GM12865 (cell line): ENCODE measurements at regions not wholly inside any gene's neighbourhood (a gene's known extent, or its start where the extent isn't known, plus 50 kb on each side); places are given as distances from the start of the nearest gene placed in this dataset.

Experiments used
- DNase-seq: peaks from one replicate; pipeline ENCODE4 v3.0.0; 2010; ENCODE audit warnings: low read depth
- H3K4me3 ChIP-seq: 2 replicates; pipeline ENCODE4 v1.5.1; 2011; ENCODE audit warnings: mild to moderate bottlenecking, low read depth, low read length, control low read depth
- TF ChIP-seq, protein P1 (sequence below): IDR thresholded peaks from 2 replicates; pipeline ENCODE4 v1.5.1; 2011; ENCODE audit warnings: low read length, control low read depth, low read depth, inconsistent platforms; ENCODE audit not compliant: insufficient read depth; ENCODE audit errors: missing control alignments

- DNase-seq = no peak
- TF ChIP-seq, protein P1, sequence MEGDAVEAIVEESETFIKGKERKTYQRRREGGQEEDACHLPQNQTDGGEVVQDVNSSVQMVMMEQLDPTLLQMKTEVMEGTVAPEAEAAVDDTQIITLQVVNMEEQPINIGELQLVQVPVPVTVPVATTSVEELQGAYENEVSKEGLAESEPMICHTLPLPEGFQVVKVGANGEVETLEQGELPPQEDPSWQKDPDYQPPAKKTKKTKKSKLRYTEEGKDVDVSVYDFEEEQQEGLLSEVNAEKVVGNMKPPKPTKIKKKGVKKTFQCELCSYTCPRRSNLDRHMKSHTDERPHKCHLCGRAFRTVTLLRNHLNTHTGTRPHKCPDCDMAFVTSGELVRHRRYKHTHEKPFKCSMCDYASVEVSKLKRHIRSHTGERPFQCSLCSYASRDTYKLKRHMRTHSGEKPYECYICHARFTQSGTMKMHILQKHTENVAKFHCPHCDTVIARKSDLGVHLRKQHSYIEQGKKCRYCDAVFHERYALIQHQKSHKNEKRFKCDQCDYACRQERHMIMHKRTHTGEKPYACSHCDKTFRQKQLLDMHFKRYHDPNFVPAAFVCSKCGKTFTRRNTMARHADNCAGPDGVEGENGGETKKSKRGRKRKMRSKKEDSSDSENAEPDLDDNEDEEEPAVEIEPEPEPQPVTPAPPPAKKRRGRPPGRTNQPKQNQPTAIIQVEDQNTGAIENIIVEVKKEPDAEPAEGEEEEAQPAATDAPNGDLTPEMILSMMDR = no peak
- H3K4me3 ChIP-seq = no peak overlapping the region
These were observed 219.8 kb upstream of the GYPA start for GRCh38 chr4:144360146-144360793.

- no peak for DNase-seq
- no peak overlapping the region for H3K4me3 ChIP-seq
- TF ChIP-seq, protein P1 = no peak
These were observed 221.8 kb upstream of the GYPA start for GRCh38 chr4:144362366-144362765.

DNA sequence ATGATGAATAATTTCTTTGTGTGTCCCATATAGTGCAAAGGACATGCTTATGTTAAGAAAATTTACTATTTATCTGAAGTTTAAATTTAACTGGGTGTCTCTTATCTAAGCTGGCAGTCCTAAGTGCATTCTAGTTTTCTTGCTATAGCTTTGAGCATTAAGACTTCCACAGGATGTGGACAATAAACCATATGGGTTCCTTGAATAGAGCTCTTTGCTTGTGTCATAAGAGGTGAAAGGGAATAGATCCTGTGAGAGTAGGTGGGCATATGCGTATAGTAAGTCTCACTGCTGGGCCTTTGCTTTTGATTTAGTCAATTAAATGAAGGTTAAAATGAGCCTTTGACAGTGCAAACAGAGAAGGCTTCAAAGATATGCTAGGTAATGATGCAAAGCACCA, 223.4 kb upstream of the GYPA start:
- TF ChIP-seq, protein P1 = no peak
- no peak overlapping the region for H3K4me3 ChIP-seq
- no peak for DNase-seq

DNA sequence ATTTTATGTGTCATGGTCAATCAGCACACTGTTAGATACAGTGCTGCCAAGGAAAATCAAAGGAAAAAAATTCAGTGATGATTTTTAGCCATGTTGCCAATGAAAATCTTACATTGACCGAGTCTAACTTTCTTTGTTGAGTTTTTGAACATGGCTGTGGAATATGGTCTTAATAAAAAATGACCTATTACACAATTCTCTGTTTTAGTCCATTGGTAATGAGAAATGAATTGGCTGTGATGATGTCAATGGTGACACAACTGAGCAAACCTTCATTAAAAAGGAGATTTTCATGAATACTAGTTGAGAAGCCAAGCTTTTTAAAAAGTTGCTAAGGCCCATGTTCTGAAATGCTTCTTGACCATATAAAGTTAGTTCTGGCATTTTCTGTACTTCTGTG, 225.9 kb upstream of the GYPA start:
- no peak for DNase-seq
- TF ChIP-seq, protein P1 = no peak
- no peak overlapping the region for H3K4me3 ChIP-seq

DNA sequence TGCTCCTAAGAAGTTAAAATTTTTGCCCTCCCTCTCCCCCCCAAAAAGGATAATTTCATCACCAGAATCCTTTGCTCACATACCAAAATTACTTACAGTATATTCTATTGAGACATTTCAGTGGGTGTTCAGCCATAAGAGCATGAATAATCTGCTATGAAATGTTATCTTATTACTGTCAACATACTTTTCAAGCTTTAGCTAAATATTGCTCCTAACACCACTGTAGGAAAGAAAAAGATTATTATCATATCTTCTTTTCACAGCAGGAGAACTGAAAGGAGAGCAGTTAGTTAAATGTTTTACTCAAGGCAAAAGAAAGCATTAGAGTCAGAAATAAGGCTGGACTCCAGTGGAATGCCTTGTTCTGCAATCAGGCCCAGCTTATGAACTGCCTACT, 231.0 kb upstream of the GYPA start:
- TF ChIP-seq, protein P1 = no peak
- no peak for DNase-seq
- H3K4me3 ChIP-seq = no peak overlapping the region

- H3K4me3 ChIP-seq = no peak overlapping the region
- peak; percentile 75 for DNase-seq
- TF ChIP-seq, protein P1 = no peak
These were observed 233.5 kb upstream of the GYPA start for GRCh38 chr4:144374065-144374464.

DNA sequence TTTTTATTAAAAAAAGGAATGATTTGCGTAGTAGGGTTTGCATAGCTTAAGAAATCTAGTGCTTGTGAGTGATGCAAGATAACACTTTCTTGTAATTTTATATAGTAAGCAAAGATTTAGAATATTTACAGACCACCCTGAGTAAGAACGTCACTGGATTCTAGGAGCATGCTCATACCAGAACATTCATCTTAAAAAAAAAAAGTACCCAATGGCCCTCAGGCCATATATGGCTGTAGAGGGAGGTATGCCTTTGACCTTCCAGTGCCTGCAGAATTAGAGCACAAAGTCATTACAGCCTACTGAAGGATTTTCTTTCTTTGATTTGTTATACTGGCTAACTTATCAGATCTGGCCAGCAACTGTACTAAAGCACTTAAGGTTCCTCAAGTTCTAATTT, 236.3 kb upstream of the GYPA start:
- DNase-seq = no peak
- TF ChIP-seq, protein P1 = no peak
- no peak overlapping the region for H3K4me3 ChIP-seq
